ENCODE measurements at regions not wholly inside any gene's neighbourhood (a gene's known extent, or its start where the extent isn't known, plus 50 kb on each side); places are given as distances from the start of the nearest gene placed in this dataset.
"Not testable (repeated sequence)": the region's sequence is repeated elsewhere in the genome, so short reads cannot be mapped to it uniquely, and the experiment has no call there.

GRCh38 chr9:22813529-22813928, 366.9 kb downstream of the DMRTA1 start:
- H3K4me3 ChIP-seq = no peak overlapping the region
- no peak overlapping the region for H3K27ac ChIP-seq

GRCh38 chr9:22815246-22815645, 368.6 kb downstream of the DMRTA1 start:
- H3K27ac ChIP-seq = no peak overlapping the region
- no peak overlapping the region for H3K4me3 ChIP-seq

GRCh38 chr9:22817181-22817580, 370.6 kb downstream of the DMRTA1 start:
- no peak overlapping the region for H3K27ac ChIP-seq
- H3K4me3 ChIP-seq = no peak overlapping the region

GRCh38 chr9:22829236-22829635, 382.6 kb downstream of the DMRTA1 start:
- Histone ChIP-seq H3K27ac (no peak overlapping the region), H3K4me3 (no peak overlapping the region)

GRCh38 chr9:22838266-22838665, 391.6 kb downstream of the DMRTA1 start:
- Histone ChIP-seq H3K4me3 (no peak overlapping the region), H3K27ac (no peak overlapping the region)

- Histone ChIP-seq H3K4me3 (no peak overlapping the region), H3K27ac (no peak overlapping the region)
These were observed 394.0 kb downstream of the DMRTA1 start for GRCh38 chr9:22840641-22841040.

- not testable (repeated sequence) for H3K27ac ChIP-seq, H3K4me3 ChIP-seq
These were observed 398.6 kb downstream of the DMRTA1 start for GRCh38 chr9:22845243-22845642.

- H3K4me3 ChIP-seq = no peak overlapping the region
- H3K27ac ChIP-seq = no peak overlapping the region
These were observed 409.4 kb downstream of the DMRTA1 start for GRCh38 chr9:22855980-22856379.

- H3K27ac ChIP-seq = no peak overlapping the region
- H3K4me3 ChIP-seq = no peak overlapping the region
These were observed 410.7 kb downstream of the DMRTA1 start for GRCh38 chr9:22857316-22857715.

- Histone ChIP-seq H3K4me3 (no peak overlapping the region), H3K27ac (no peak overlapping the region)
These were observed 416.5 kb downstream of the DMRTA1 start for GRCh38 chr9:22863106-22863505.

- Histone ChIP-seq H3K27ac (no peak overlapping the region), H3K4me3 (no peak overlapping the region)
These were observed 417.1 kb downstream of the DMRTA1 start for GRCh38 chr9:22863736-22864135.

GRCh38 chr9:22893196-22893843, 446.7 kb downstream of the DMRTA1 start:
- Histone ChIP-seq H3K4me3 (no peak overlapping the region), H3K27ac (no peak overlapping the region)

- Histone ChIP-seq H3K4me3 (no peak overlapping the region), H3K27ac (no peak overlapping the region)
These were observed 452.0 kb downstream of the DMRTA1 start for GRCh38 chr9:22898591-22898990.

GRCh38 chr9:22911632-22912031, 465.0 kb downstream of the DMRTA1 start:
- Histone ChIP-seq H3K4me3 (no peak overlapping the region), H3K27ac (no peak overlapping the region)

- H3K27ac ChIP-seq = no peak overlapping the region
These were observed 466.4 kb downstream of the DMRTA1 start for GRCh38 chr9:22913026-22913425.

GRCh38 chr9:22913518-22913917, 466.9 kb downstream of the DMRTA1 start:
- Histone ChIP-seq H3K4me3 (no peak overlapping the region), H3K27ac (no peak overlapping the region)

More at GRCh38 chr9:22913026-22913425, 466.4 kb downstream of the DMRTA1 start:
- H3K4me3 ChIP-seq = no peak overlapping the region

GRCh38 chr9:22916148-22916547, 469.5 kb downstream of the DMRTA1 start:
- H3K4me3 ChIP-seq = no peak overlapping the region

GRCh38 chr9:22919423-22919822, 472.8 kb downstream of the DMRTA1 start:
- H3K4me3 ChIP-seq = no peak overlapping the region
- no peak overlapping the region for H3K27ac ChIP-seq

More at GRCh38 chr9:22916148-22916547, 469.5 kb downstream of the DMRTA1 start:
- no peak overlapping the region for H3K27ac ChIP-seq

GRCh38 chr9:22921742-22922141, 475.1 kb downstream of the DMRTA1 start:
- no peak overlapping the region for H3K4me3 ChIP-seq
- H3K27ac ChIP-seq = no peak overlapping the region

GRCh38 chr9:22922222-22922621, 475.6 kb downstream of the DMRTA1 start:
- Histone ChIP-seq H3K27ac (no peak overlapping the region), H3K4me3 (no peak overlapping the region)

GRCh38 chr9:22954550-22954949, 507.9 kb downstream of the DMRTA1 start:
- H3K4me3 ChIP-seq = no peak overlapping the region
- H3K27ac ChIP-seq = no peak overlapping the region

- H3K27ac ChIP-seq = no peak overlapping the region
- no peak overlapping the region for H3K4me3 ChIP-seq
These were observed 508.3 kb downstream of the DMRTA1 start for GRCh38 chr9:22954964-22955363.

Measured in skin epidermis (tissue), 12 donors.